ENCODE measurements at regions not wholly inside any gene's neighbourhood (a gene's known extent, or its start where the extent isn't known, plus 50 kb on each side); places are given as distances from the start of the nearest gene placed in this dataset.

DNA sequence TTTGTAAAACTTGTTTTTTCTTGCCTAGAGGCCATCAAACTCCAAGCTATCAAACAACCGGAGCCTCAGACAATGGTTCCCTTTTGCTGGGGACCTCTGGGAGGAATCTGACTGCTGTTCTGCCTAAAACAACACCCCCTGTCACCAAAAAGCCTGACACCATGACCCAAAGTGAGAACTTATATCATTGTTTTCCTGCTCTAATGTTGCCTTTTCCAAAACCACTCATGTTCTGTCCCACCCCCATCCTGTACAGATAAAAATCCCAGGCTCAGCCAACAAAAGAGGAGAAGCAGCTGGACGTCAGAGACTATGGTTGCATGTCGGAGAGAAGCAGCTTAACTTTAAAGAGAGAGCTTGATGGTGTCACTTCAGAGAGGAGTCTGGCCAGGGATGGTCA, 327.2 kb upstream of the CXADR start:
- H3K4me3 ChIP-seq (ENCODE audit: low read depth, low read length) = no peak overlapping the region
- H3K27me3 ChIP-seq (ENCODE audit: control insufficient read depth, insufficient read depth, low read length) = no peaks in the 10 kb centered on the region
- H3K36me3 ChIP-seq (ENCODE audit: control insufficient read depth, insufficient read depth, low read length) = no peaks in the 10 kb centered on the region
- TF ChIP-seq, protein P1, sequence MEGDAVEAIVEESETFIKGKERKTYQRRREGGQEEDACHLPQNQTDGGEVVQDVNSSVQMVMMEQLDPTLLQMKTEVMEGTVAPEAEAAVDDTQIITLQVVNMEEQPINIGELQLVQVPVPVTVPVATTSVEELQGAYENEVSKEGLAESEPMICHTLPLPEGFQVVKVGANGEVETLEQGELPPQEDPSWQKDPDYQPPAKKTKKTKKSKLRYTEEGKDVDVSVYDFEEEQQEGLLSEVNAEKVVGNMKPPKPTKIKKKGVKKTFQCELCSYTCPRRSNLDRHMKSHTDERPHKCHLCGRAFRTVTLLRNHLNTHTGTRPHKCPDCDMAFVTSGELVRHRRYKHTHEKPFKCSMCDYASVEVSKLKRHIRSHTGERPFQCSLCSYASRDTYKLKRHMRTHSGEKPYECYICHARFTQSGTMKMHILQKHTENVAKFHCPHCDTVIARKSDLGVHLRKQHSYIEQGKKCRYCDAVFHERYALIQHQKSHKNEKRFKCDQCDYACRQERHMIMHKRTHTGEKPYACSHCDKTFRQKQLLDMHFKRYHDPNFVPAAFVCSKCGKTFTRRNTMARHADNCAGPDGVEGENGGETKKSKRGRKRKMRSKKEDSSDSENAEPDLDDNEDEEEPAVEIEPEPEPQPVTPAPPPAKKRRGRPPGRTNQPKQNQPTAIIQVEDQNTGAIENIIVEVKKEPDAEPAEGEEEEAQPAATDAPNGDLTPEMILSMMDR (IDR thresholded peaks at IDR 0.05; ENCODE audit: insufficient read depth, low read length, poor library complexity, severe bottlenecking) = no peak
- no peak for DNase-seq (ENCODE audit: low read depth)

DNA sequence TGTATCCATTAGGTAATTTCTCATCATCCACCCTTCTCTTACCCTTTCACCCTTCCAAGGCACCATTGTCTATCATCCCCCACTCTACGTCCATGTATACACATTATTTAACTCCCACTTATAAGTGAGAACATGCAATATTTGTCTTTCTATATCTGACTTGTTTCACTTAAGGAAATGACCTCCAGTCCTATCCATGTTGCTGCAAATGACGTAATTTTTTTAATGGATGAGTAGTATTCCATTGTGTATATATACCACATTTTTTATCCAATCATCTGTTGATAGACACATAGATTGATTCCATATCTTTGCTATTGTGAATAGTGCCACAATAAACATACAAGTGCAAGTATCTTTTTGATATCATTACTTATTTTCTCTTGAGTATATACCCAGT, 322.9 kb upstream of the CXADR start:
- TF ChIP-seq, protein P1 (IDR thresholded peaks at IDR 0.05; ENCODE audit: insufficient read depth, low read length, poor library complexity, severe bottlenecking) = no peak

DNA sequence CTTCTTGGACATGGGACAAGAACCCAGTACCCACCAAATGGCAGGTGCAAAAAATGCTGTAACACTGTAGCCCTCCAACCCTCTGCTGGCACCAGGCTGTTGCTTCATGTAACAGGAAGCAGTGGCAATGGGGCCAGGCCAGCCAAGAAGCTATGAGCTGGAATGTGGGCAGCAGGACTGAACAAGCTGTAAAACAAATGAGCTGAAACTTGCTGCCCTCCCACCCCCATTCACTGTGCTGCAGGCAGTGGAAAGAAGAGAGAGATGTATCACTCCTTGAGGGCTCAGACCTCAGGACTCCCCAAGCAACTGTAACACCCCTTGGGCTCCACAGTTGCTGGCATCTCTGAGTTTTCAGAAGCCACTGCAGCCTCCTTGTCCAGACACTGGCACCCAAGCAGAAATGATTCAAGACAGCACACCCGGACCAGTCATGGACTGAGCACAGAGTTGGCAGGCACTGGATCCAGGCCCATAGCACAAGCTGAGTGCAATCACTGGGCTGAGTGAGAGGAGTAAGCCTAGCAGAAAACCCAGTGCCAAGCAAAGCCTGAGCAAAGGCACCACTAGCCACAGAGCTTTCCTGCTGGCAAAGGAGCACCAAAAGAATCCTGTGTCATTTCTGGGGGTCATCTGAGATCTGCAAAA, 321.4 kb upstream of the CXADR start:
- DNase-seq (ENCODE audit: low read depth) = no peak
- TF ChIP-seq, protein P1 (IDR thresholded peaks at IDR 0.05; ENCODE audit: insufficient read depth, low read length, poor library complexity, severe bottlenecking) = no peak
- Histone ChIP-seq H3K36me3 (ENCODE audit: control insufficient read depth, insufficient read depth, low read length) (no peaks in the 10 kb centered on the region), H3K27me3 (ENCODE audit: control insufficient read depth, insufficient read depth, low read length) (no peaks in the 10 kb centered on the region), H3K4me3 (ENCODE audit: low read depth, low read length) (no peak overlapping the region)

More for the DNA sequence above, 322.9 kb upstream of the CXADR start:
- Histone ChIP-seq H3K27me3 (ENCODE audit: control insufficient read depth, insufficient read depth, low read length) (no peaks in the 10 kb centered on the region), H3K36me3 (ENCODE audit: control insufficient read depth, insufficient read depth, low read length) (no peaks in the 10 kb centered on the region), H3K4me3 (ENCODE audit: low read depth, low read length) (no peak overlapping the region)
- DNase-seq (ENCODE audit: low read depth) = no peak

DNA sequence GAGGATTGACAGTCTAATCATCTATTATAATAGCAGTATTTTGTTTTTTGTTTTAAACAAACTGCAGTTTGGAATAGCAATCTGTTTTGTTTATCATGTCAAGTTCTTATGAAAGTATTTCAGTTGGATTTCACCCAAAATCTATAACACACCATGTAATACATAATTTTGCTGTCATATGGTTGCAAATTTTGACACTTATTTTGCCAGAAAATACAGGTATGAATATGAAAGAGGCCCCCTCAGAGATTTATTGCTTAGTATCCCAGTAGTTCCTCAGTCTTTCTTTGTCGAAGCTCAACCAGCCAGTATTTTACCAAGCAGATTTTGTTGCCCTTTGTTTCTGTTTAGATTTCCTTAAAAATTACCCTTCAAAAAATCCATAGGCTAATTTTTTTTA, 317.5 kb upstream of the CXADR start:
- no peaks in the 10 kb centered on the region for H3K27me3 ChIP-seq (ENCODE audit: control insufficient read depth, insufficient read depth, low read length)
- TF ChIP-seq, protein P1 (IDR thresholded peaks at IDR 0.05; ENCODE audit: insufficient read depth, low read length, poor library complexity, severe bottlenecking) = no peak
- no peak for DNase-seq (ENCODE audit: low read depth)

DNA sequence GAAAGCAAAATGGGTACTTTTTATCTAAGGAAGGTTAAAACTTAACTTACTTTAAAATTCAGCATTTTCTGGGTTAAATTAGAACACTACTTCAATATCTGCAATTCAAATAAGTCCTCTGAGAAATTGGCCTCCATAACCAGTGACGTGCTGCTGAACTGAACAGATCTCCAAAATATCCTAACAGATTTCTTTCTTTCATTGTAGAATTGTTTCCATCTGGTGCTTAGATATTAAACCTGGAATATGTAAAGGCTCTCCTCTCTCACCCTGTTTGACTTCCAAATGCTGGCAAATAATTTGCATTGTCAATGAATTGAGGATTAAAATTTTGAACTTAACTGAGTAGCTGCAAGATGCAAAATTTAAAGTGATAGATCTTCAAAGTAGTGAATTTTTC, 316.9 kb upstream of the CXADR start:
- Histone ChIP-seq H3K4me3 (ENCODE audit: low read depth, low read length) (no peak overlapping the region), H3K36me3 (ENCODE audit: control insufficient read depth, insufficient read depth, low read length) (no peaks in the 10 kb centered on the region), H3K27me3 (ENCODE audit: control insufficient read depth, insufficient read depth, low read length) (no peaks in the 10 kb centered on the region)
- no peak for DNase-seq (ENCODE audit: low read depth)
- TF ChIP-seq, protein P1 (IDR thresholded peaks at IDR 0.05; ENCODE audit: insufficient read depth, low read length, poor library complexity, severe bottlenecking) = no peak

More for the DNA sequence above, 317.5 kb upstream of the CXADR start:
- no peak overlapping the region for H3K4me3 ChIP-seq (ENCODE audit: low read depth, low read length)
- H3K36me3 ChIP-seq (ENCODE audit: control insufficient read depth, insufficient read depth, low read length) = no peaks in the 10 kb centered on the region

DNA sequence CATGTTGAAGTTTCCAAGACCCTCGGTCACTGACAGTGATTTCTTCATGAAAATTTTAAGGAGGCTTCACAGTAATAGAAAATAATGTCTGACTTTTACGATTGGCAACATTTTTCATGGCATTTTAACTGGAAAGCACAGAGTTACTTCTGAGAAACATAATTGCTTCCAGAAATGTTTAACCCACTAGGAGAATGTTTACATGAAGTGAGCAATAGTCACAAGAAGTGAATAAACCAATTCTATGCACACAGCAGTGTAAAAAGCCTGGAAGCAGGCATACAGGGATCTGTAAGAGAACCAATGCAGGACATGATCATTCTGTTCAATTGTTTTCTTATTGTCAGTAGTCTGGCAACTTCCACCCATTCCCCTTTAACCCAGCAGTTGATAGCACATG, 316.2 kb upstream of the CXADR start:
- Histone ChIP-seq H3K4me3 (ENCODE audit: low read depth, low read length) (no peak overlapping the region), H3K27me3 (ENCODE audit: control insufficient read depth, insufficient read depth, low read length) (no peaks in the 10 kb centered on the region), H3K36me3 (ENCODE audit: control insufficient read depth, insufficient read depth, low read length) (no peaks in the 10 kb centered on the region)
- TF ChIP-seq, protein P1 (IDR thresholded peaks at IDR 0.05; ENCODE audit: insufficient read depth, low read length, poor library complexity, severe bottlenecking) = no peak
- no peak for DNase-seq (ENCODE audit: low read depth)
